Endothelial cell of umbilical vein (primary cell): ENCODE measurements at regions not wholly inside any gene's neighbourhood (a gene's known extent, or its start where the extent isn't known, plus 50 kb on each side); places are given as distances from the start of the nearest gene placed in this dataset.

Experiments
- BruUV-seq: library from RNA; stranded (reverse); fragments of 400-500 nt; replicated peaks from 2 replicates; lab custom pipeline; 2021; lab: Mats Ljungman, UMichigan
- CTCF ChIA-PET: fragments of 300-600, 350-600 bp; sonication (Branson Sonifier 250); formaldehyde crosslinking; loops from one replicate; lab custom pipeline; 2021; ENCODE audit warnings: antibody characterized with exemption, inconsistent platforms; lab: Charles Lee
- POLR2A ChIA-PET: fragments of 300-600, 350-600 bp; sonication (Branson Sonifier 250); formaldehyde crosslinking; loops from one replicate; lab custom pipeline; 2021; ENCODE audit warnings: antibody characterized with exemption, inconsistent platforms; lab: Charles Lee
- DNase-seq: peaks from one replicate; pipeline ENCODE4 v3.0.0-alpha.2; 2011; ENCODE audit warnings: low read depth, low spot score
- FAIRE-seq: peaks from 2 replicates; lab custom pipeline; 2011; peaks lifted over from hg19 to GRCh38; lab: Jason Lieb, UNC
- H2AFZ ChIP-seq: 2 replicates; pipeline ENCODE4 v1.6.0; 2012; ENCODE audit warnings: low read depth, low read length, control low read depth, inconsistent platforms
- H3K27ac ChIP-seq: 2 replicates; pipeline ENCODE4 v1.5.1; 2011; ENCODE audit warnings: low read depth, mild to moderate bottlenecking, control low read depth, low read length, moderate library complexity; ENCODE audit not compliant: insufficient read depth
- H3K27me3 ChIP-seq, 2 experiments: 2 replicates each; pipeline versions ENCODE4 v1.6.0 to v1.6.1; 2011; ENCODE audit warnings: low read length in 2 of 2, mixed read lengths in 1 of 2; ENCODE audit not compliant: control insufficient read depth in 2 of 2, insufficient read depth in 2 of 2
- H3K36me3 ChIP-seq, 2 experiments: 2 replicates in 1 of 2; 3 replicates in 1 of 2; pipeline ENCODE4 v1.5.1; 2011; ENCODE audit warnings: low read length in 2 of 2, mild to moderate bottlenecking in 1 of 2, moderate library complexity in 1 of 2; ENCODE audit not compliant: control insufficient read depth in 2 of 2, insufficient read depth in 2 of 2; ENCODE audit errors: extremely low read depth in 1 of 2
- H3K4me1 ChIP-seq: 3 replicates; pipeline ENCODE4 v1.5.1; 2011; ENCODE audit warnings: mild to moderate bottlenecking, low read length; ENCODE audit not compliant: control insufficient read depth, insufficient read depth; ENCODE audit errors: extremely low read depth
- H3K4me2 ChIP-seq: 2 replicates; pipeline ENCODE4 v1.6.1; 2011; ENCODE audit warnings: low read length, control low read depth, mixed read lengths; ENCODE audit not compliant: insufficient read depth
- H3K4me3 ChIP-seq, 3 experiments: fragments of 200-600 bp in 1 of 3; sonication (generic), shearing (Covaris generic) in 1 of 3; replicated peaks in 1 of 3; 2 replicates each; pipeline ENCODE4 v1.5.1; 2011 to 2016; ENCODE audit warnings: control low read depth in 3 of 3, low read length in 3 of 3, mild to moderate bottlenecking in 2 of 3, inconsistent platforms in 1 of 3, low read depth in 1 of 3, moderate library complexity in 1 of 3; ENCODE audit not compliant: insufficient read depth in 1 of 3
- H3K79me2 ChIP-seq: 2 replicates; pipeline ENCODE4 v1.6.0; 2012; ENCODE audit warnings: low read length, inconsistent platforms; ENCODE audit not compliant: control insufficient read depth, insufficient read depth
- H3K9ac ChIP-seq: replicated peaks from 2 replicates; pipeline ENCODE3; 2011; ENCODE audit warnings: low read length, control low read depth; ENCODE audit not compliant: insufficient read depth; ENCODE audit errors: extremely low read depth
- H3K9me1 ChIP-seq: replicated peaks from 3 replicates; pipeline ENCODE4 v1.6.0; 2011; ENCODE audit warnings: mild to moderate bottlenecking, low read length; ENCODE audit not compliant: control insufficient read depth, insufficient read depth; ENCODE audit errors: extremely low read depth
- H3K9me3 ChIP-seq: replicated peaks from 2 replicates; pipeline ENCODE4 v1.5.1; 2012; ENCODE audit warnings: low read length, inconsistent platforms; ENCODE audit not compliant: control insufficient read depth, insufficient read depth
- H4K20me1 ChIP-seq: replicated peaks from 2 replicates; pipeline ENCODE3; 2011; ENCODE audit warnings: mild to moderate bottlenecking, low read length; ENCODE audit not compliant: control insufficient read depth, insufficient read depth; ENCODE audit errors: extremely low read depth
- CTCF ChIP-seq, 2 donors: IDR thresholded peaks; 1 replicate in 1 of 2; 2 replicates in 1 of 2; pipeline ENCODE4 v1.5.1; 2011; ENCODE audit warnings: low read length in 2 of 2, mild to moderate bottlenecking in 2 of 2, moderate library complexity in 2 of 2, control low read depth in 1 of 2, inconsistent platforms in 1 of 2, low read depth in 1 of 2; ENCODE audit not compliant: insufficient read depth in 1 of 2; ENCODE audit errors: extremely low read depth in 1 of 2
- EZH2 ChIP-seq: IDR thresholded peaks from 2 replicates; pipeline ENCODE4 v1.6.1; 2012; ENCODE audit warnings: borderline replicate concordance, low read depth, mild to moderate bottlenecking, moderate library complexity, low read length, inconsistent platforms; ENCODE audit not compliant: severe bottlenecking
- FOS ChIP-seq: IDR thresholded peaks from 2 replicates; pipeline ENCODE4 v1.6.1; 2011; ENCODE audit warnings: mild to moderate bottlenecking, low read length, moderate library complexity, borderline replicate concordance; ENCODE audit not compliant: insufficient read depth
- GATA2 ChIP-seq: IDR thresholded peaks from 2 replicates; pipeline ENCODE4 v1.7.0; 2011; ENCODE audit warnings: low read depth, mild to moderate bottlenecking, moderate library complexity, mixed read lengths, low read length; ENCODE audit not compliant: insufficient read length, insufficient read depth
- JUN ChIP-seq: IDR thresholded peaks from 2 replicates; pipeline ENCODE4 v1.6.1; 2011; ENCODE audit warnings: borderline replicate concordance, low read depth; ENCODE audit not compliant: insufficient read length, insufficient read depth
- MYC ChIP-seq: IDR thresholded peaks from one replicate; pipeline ENCODE4 v1.6.1; 2011; ENCODE audit warnings: mild to moderate bottlenecking, low read depth, low read length
- POLR2A ChIP-seq: IDR thresholded peaks from 2 replicates; pipeline ENCODE4 v1.6.1; 2012; ENCODE audit warnings: low read depth, mild to moderate bottlenecking, control low read depth, low read length
- POLR2AphosphoS5 ChIP-seq: IDR thresholded peaks from 2 replicates; pipeline ENCODE4 v1.6.1; 2012; ENCODE audit warnings: low read depth, mild to moderate bottlenecking, control low read depth, low read length, moderate library complexity; ENCODE audit not compliant: insufficient read depth
- dilution Hi-C: fragments of 300-500 bp; cut with MboI; formaldehyde crosslinking; loops from one replicate; pipeline ENCODE4 v1.15.0; 2019; ENCODE audit warnings: low sequenced_read_pairs; ENCODE audit not compliant: extremely low pct_ligation_motif_present
- intact Hi-C: fragments of 100-400 bp; cut with micrococcal nuclease; formaldehyde crosslinking; loops from one replicate; pipeline ENCODE4 v1.10.0; 2022
- TF ChIP-seq, protein P1 (sequence below): IDR thresholded peaks from 2 replicates; pipeline ENCODE4 v1.6.1; 2011; ENCODE audit not compliant: insufficient read depth, insufficient read length

GRCh38 chr13:69487576-69487975, 620.0 kb upstream of the ATXN8OS start:
- intact Hi-C loops, result no loop called here
- H3K27me3 ChIP-seq, result no peaks in the 10 kb centered on the region
- no peaks in the 10 kb centered on the region for H3K9me1 ChIP-seq
- H3K27ac ChIP-seq, result no peak overlapping the region
- no peak overlapping the region for H3K4me3 ChIP-seq
- no TSS peak for BruUV-seq
- TF ChIP-seq, protein P1, sequence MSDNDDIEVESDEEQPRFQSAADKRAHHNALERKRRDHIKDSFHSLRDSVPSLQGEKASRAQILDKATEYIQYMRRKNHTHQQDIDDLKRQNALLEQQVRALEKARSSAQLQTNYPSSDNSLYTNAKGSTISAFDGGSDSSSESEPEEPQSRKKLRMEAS, result no peak
- TF ChIP-seq EZH2, result no peak
- TF ChIP-seq GATA2, result no peak
- TF ChIP-seq JUN, result no peak
- no peak for TF ChIP-seq MYC
- TF ChIP-seq POLR2A, result no peak
- TF ChIP-seq POLR2AphosphoS5, result no peak
- TF ChIP-seq FOS, result no peak
- FAIRE-seq, result no peak
- dilution Hi-C loops, result no loop called here
- no peaks in the 10 kb centered on the region for H3K79me2 ChIP-seq
- H3K9me3 ChIP-seq, result peaks cover 5% of the 10 kb centered on the region
- H4K20me1 ChIP-seq, result no peaks in the 10 kb centered on the region
- ChIA-PET POLR2A (no interaction called here), CTCF (no interaction called here)
- H3K4me2 ChIP-seq, result no peak overlapping the region
- no peak overlapping the region for H2AFZ ChIP-seq
- no peak for DNase-seq
- no peaks in the 10 kb centered on the region for H3K36me3 ChIP-seq
- H3K9ac ChIP-seq, result no peak overlapping the region
- H3K4me1 ChIP-seq, result no peaks in the 10 kb centered on the region

DNA sequence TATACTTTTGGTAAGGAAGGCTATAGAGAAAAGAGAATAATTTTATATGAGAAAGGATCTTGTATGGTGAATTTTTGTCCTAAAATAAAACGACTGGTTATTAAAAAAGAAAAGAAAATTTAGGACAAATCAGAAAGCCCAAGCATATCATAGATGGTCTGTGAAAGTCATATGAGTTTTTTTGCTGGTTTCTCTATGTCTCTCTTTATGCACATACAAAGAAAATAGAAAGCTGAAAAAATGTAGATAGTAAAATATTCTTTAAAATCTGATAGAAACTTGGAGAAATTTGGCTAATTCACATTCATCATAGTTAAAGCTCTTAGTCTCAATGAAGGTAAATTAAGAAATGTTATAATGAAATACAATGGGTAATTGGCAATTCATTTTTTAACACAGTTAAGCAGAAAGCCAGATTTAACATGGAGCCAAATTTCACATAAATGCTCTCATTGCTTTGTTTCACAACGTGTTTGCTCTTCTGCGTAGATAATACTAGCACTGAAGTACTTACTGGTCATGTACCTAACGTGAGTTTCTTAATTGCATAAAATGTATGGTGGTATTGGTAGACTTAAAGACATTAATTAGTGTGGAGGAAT, 621.5 kb upstream of the ATXN8OS start:
- dilution Hi-C loops, result no loop called here

More for the DNA sequence above, 621.5 kb upstream of the ATXN8OS start:
- no peaks in the 10 kb centered on the region for H3K36me3 ChIP-seq
- FAIRE-seq (no peak), DNase-seq (no peak)
- peaks cover 5% of the 10 kb centered on the region for H3K9me3 ChIP-seq
- no peak overlapping the region for H3K9ac ChIP-seq
- no peaks in the 10 kb centered on the region for H3K4me1 ChIP-seq
- intact Hi-C loops, result no loop called here
- no TSS peak for BruUV-seq
- no peaks in the 10 kb centered on the region for H4K20me1 ChIP-seq
- H3K4me3 ChIP-seq, result no peak overlapping the region
- ChIA-PET CTCF (no interaction called here), POLR2A (no interaction called here)
- H3K9me1 ChIP-seq, result no peaks in the 10 kb centered on the region
- H3K79me2 ChIP-seq, result no peaks in the 10 kb centered on the region
- no peak for TF ChIP-seq FOS
- TF ChIP-seq JUN, result no peak
- no peak for TF ChIP-seq POLR2A
- TF ChIP-seq CTCF (IDR thresholded peaks at IDR 0.05; ENCODE audit: extremely low read depth in 1 of 2, insufficient read depth in 1 of 2, low read depth in 1 of 2, low read length in 2 of 2), result no peak
- no peak for TF ChIP-seq MYC
- TF ChIP-seq, protein P1, result no peak
- TF ChIP-seq EZH2, result no peak
- no peak for TF ChIP-seq POLR2AphosphoS5
- TF ChIP-seq GATA2, result no peak
- H3K27me3 ChIP-seq, result no peaks in the 10 kb centered on the region
- no peak overlapping the region for H3K4me2 ChIP-seq
- no peak overlapping the region for H2AFZ ChIP-seq
- no peak overlapping the region for H3K27ac ChIP-seq
